ENCODE measurements at regions not wholly inside any gene's neighbourhood (a gene's known extent, or its start where the extent isn't known, plus 50 kb on each side); places are given as distances from the start of the nearest gene placed in this dataset.

DNA sequence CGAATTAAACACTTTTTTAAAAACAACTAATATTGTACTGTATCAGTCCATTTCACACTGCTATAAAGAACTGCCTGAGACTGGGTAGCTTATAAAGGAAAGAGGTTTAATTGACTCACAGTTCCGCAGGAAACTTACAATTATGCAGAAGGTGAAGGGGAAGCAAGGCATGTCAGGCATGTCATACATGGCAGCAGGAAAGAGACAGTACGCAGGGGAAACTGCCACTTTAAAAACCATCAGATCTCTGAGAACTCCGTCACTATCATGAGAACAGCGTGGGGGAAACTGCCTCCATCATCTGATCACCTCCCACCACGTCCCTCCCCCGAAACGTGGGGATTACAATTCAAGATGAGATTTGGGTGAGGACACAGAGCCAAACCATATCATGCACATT lies 162.8 kb upstream of the TPM1 start:
- TF ChIP-seq, protein P1, sequence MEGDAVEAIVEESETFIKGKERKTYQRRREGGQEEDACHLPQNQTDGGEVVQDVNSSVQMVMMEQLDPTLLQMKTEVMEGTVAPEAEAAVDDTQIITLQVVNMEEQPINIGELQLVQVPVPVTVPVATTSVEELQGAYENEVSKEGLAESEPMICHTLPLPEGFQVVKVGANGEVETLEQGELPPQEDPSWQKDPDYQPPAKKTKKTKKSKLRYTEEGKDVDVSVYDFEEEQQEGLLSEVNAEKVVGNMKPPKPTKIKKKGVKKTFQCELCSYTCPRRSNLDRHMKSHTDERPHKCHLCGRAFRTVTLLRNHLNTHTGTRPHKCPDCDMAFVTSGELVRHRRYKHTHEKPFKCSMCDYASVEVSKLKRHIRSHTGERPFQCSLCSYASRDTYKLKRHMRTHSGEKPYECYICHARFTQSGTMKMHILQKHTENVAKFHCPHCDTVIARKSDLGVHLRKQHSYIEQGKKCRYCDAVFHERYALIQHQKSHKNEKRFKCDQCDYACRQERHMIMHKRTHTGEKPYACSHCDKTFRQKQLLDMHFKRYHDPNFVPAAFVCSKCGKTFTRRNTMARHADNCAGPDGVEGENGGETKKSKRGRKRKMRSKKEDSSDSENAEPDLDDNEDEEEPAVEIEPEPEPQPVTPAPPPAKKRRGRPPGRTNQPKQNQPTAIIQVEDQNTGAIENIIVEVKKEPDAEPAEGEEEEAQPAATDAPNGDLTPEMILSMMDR (IDR thresholded peaks at IDR 0.05), result no peak
- no peak for TF ChIP-seq POLR2A (IDR thresholded peaks at IDR 0.05)

Measured in heart left ventricle (tissue), 13 donors.